ENCODE measurements at regions not wholly inside any gene's neighbourhood (a gene's known extent, or its start where the extent isn't known, plus 50 kb on each side); places are given as distances from the start of the nearest gene placed in this dataset.

DNA sequence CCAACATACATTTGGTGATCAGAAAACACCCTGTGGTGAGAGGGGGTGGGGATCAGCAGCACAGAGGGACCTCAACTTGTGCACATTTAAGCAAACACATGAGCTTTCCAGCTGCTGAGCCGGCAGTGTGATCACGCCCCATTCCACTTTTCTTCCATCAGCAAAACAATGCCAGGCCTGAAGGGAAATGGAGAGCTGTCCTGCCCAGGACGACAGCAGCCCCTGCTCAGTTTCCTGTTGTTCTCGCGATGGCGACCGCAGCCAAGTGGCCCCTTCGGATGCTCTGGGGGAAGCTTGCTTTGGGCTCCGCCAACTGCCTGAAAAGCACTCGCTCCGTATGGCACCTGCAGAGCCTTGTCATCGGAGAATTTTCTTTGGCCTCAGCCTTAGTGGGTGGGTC, 272.3 kb downstream of the FOXL1 start (continued):
- TF ChIP-seq, protein P1, sequence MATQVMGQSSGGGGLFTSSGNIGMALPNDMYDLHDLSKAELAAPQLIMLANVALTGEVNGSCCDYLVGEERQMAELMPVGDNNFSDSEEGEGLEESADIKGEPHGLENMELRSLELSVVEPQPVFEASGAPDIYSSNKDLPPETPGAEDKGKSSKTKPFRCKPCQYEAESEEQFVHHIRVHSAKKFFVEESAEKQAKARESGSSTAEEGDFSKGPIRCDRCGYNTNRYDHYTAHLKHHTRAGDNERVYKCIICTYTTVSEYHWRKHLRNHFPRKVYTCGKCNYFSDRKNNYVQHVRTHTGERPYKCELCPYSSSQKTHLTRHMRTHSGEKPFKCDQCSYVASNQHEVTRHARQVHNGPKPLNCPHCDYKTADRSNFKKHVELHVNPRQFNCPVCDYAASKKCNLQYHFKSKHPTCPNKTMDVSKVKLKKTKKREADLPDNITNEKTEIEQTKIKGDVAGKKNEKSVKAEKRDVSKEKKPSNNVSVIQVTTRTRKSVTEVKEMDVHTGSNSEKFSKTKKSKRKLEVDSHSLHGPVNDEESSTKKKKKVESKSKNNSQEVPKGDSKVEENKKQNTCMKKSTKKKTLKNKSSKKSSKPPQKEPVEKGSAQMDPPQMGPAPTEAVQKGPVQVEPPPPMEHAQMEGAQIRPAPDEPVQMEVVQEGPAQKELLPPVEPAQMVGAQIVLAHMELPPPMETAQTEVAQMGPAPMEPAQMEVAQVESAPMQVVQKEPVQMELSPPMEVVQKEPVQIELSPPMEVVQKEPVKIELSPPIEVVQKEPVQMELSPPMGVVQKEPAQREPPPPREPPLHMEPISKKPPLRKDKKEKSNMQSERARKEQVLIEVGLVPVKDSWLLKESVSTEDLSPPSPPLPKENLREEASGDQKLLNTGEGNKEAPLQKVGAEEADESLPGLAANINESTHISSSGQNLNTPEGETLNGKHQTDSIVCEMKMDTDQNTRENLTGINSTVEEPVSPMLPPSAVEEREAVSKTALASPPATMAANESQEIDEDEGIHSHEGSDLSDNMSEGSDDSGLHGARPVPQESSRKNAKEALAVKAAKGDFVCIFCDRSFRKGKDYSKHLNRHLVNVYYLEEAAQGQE (IDR thresholded peaks at IDR 0.05), result no peak
- TF ChIP-seq YY1 (IDR thresholded peaks at IDR 0.05), result no peak
- no peak for TF ChIP-seq SP1 (IDR thresholded peaks at IDR 0.05)
- no peak for TF ChIP-seq GABPA (IDR thresholded peaks at IDR 0.05 in 1 of 2, conservative IDR thresholded peaks at IDR 0.05 in 1 of 2)

DNA sequence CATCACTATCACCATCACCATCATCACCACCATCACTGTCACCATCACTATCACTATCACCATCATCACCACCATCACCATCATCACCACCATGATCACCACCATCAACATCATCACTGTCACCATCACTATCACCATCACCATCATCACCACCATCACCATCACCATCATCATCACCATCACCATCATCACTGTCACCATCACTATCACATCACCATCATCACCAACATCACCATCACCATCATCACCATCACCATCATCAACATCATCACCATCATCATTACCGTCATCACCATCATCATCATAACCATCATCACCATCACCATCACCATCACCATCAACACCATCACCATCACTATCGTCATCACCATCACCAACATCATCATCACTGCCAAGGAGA, 273.8 kb downstream of the FOXL1 start:
- Histone ChIP-seq H3K27me3 (ENCODE audit: control insufficient read depth in 4 of 4, insufficient read depth in 4 of 4, low read length in 3 of 4) (no peaks in the 10 kb centered on the region), H3K27ac (ENCODE audit: low read depth in 1 of 2, low read length in 2 of 2) (no peak overlapping the region), H3K4me3 (ENCODE audit: low read depth in 1 of 3, low read length in 3 of 3) (no peak overlapping the region), H3K9me3 (ENCODE audit: control insufficient read depth in 4 of 4, low read length in 3 of 4) (no peaks in the 10 kb centered on the region), H3K36me3 (ENCODE audit: control insufficient read depth in 4 of 4, insufficient read depth in 3 of 4, low read depth in 1 of 4, low read length in 3 of 4) (no peaks in the 10 kb centered on the region), H3K9ac (ENCODE audit: low read depth in 1 of 2, low read length in 2 of 2) (no peak overlapping the region), H3K4me1 (ENCODE audit: control insufficient read depth in 4 of 4, insufficient read depth in 4 of 4, low read length in 3 of 4) (no peaks in the 10 kb centered on the region)
- 96% methylated on average over 2 of the region's 2 CpGs for WGBS
- DNase-seq (ENCODE audit: low spot score), result no peak
- TF ChIP-seq RAD21 (IDR thresholded peaks at IDR 0.05) (no peak), HNF4G (IDR thresholded peaks at IDR 0.05) (no peak), HNF4A (conservative IDR thresholded peaks at IDR 0.05) (no peak), EGR1 (IDR thresholded peaks at IDR 0.05; ENCODE audit: low read depth in 2 of 2) (no peak), SP1 (IDR thresholded peaks at IDR 0.05) (no peak), YY1 (IDR thresholded peaks at IDR 0.05) (no peak), NR2F2 (IDR thresholded peaks at IDR 0.05) (no peak), FOXA2 (IDR thresholded peaks at IDR 0.05) (no peak), TAF1 (conservative IDR thresholded peaks at IDR 0.05) (no peak), JUND (IDR thresholded peaks at IDR 0.05) (no peak), GABPA (IDR thresholded peaks at IDR 0.05 in 1 of 2, conservative IDR thresholded peaks at IDR 0.05 in 1 of 2) (no peak), RXRA (IDR thresholded peaks at IDR 0.05) (no peak), FOXA1 (IDR thresholded peaks at IDR 0.05) (no peak)
- TF ChIP-seq, protein P2, sequence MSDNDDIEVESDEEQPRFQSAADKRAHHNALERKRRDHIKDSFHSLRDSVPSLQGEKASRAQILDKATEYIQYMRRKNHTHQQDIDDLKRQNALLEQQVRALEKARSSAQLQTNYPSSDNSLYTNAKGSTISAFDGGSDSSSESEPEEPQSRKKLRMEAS (IDR thresholded peaks at IDR 0.05), result no peak
- TF ChIP-seq, protein P1 (IDR thresholded peaks at IDR 0.05), result no peak
- TF ChIP-seq, protein P3, sequence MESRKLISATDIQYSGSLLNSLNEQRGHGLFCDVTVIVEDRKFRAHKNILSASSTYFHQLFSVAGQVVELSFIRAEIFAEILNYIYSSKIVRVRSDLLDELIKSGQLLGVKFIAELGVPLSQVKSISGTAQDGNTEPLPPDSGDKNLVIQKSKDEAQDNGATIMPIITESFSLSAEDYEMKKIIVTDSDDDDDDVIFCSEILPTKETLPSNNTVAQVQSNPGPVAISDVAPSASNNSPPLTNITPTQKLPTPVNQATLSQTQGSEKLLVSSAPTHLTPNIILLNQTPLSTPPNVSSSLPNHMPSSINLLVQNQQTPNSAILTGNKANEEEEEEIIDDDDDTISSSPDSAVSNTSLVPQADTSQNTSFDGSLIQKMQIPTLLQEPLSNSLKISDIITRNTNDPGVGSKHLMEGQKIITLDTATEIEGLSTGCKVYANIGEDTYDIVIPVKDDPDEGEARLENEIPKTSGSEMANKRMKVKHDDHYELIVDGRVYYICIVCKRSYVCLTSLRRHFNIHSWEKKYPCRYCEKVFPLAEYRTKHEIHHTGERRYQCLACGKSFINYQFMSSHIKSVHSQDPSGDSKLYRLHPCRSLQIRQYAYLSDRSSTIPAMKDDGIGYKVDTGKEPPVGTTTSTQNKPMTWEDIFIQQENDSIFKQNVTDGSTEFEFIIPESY (IDR thresholded peaks at IDR 0.05), result no peak
- TF ChIP-seq, protein P4, sequence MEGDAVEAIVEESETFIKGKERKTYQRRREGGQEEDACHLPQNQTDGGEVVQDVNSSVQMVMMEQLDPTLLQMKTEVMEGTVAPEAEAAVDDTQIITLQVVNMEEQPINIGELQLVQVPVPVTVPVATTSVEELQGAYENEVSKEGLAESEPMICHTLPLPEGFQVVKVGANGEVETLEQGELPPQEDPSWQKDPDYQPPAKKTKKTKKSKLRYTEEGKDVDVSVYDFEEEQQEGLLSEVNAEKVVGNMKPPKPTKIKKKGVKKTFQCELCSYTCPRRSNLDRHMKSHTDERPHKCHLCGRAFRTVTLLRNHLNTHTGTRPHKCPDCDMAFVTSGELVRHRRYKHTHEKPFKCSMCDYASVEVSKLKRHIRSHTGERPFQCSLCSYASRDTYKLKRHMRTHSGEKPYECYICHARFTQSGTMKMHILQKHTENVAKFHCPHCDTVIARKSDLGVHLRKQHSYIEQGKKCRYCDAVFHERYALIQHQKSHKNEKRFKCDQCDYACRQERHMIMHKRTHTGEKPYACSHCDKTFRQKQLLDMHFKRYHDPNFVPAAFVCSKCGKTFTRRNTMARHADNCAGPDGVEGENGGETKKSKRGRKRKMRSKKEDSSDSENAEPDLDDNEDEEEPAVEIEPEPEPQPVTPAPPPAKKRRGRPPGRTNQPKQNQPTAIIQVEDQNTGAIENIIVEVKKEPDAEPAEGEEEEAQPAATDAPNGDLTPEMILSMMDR (IDR thresholded peaks at IDR 0.05; ENCODE audit: low read depth, low read length, missing input control), result no peak
- TF ChIP-seq, protein P5, sequence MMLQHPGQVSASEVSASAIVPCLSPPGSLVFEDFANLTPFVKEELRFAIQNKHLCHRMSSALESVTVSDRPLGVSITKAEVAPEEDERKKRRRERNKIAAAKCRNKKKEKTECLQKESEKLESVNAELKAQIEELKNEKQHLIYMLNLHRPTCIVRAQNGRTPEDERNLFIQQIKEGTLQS (IDR thresholded peaks at IDR 0.05), result no peak

Data from liver (tissue), 8 donors.